HG02759 (cell line): ENCODE measurements at regions not wholly inside any gene's neighbourhood (a gene's known extent, or its start where the extent isn't known, plus 50 kb on each side); places are given as distances from the start of the nearest gene placed in this dataset.
"Not testable (repeated sequence)": the region's sequence is repeated elsewhere in the genome, so short reads cannot be mapped to it uniquely, and the experiment has no call there.

Source experiments
- ATAC-seq: cut with Tn5 transposase; IDR thresholded peaks from one replicate; pipeline ENCODE4 v1.9.1; 2021; ENCODE audit warnings: mild to moderate bottlenecking, moderate library complexity; ENCODE audit not compliant: unreplicated experiment

DNA sequence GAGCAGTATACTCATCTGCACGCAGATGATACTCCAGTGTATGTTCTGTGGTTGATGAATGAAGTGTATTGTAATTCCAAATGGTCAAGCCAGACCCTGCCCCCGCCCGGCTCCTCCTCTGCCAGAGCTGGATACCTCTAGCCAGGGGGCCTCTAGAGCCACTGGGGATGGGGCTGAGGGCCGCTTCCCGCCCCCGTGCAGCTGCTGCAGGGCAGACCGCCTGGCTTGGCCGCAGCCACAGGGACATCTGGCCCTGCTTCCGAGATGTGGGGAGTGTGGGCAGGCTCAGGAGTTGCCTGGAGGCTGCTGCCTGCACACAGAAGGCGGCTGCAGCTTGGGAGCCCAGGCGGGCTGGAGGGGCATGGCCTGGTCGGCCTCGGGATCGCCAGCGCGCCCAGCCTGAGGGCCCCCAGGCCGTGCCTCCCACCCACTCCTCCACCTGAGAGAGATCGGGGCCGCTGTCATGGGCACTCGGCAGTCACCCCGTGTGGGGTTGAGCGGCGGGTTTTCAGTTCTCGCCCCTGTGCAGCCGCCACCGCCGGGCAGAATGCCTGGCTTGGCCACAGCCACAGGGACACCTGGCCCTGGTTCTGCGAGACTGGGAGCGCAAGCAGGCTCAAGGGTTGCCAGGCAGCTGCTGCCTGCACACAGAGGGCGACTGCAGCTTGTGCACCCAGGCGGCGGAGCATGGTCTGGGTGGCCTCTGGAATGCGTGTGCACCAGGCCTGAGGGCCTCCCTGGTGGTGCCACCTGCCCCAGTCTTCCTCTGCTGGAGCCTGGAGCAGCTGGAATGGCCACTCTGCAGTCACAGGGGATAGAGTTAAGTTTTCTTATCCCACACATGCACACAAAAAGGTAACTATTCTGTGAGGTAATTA, 1643.7 kb downstream of the SPATA31A7 start:
- not testable (repeated sequence) for ATAC-seq

DNA sequence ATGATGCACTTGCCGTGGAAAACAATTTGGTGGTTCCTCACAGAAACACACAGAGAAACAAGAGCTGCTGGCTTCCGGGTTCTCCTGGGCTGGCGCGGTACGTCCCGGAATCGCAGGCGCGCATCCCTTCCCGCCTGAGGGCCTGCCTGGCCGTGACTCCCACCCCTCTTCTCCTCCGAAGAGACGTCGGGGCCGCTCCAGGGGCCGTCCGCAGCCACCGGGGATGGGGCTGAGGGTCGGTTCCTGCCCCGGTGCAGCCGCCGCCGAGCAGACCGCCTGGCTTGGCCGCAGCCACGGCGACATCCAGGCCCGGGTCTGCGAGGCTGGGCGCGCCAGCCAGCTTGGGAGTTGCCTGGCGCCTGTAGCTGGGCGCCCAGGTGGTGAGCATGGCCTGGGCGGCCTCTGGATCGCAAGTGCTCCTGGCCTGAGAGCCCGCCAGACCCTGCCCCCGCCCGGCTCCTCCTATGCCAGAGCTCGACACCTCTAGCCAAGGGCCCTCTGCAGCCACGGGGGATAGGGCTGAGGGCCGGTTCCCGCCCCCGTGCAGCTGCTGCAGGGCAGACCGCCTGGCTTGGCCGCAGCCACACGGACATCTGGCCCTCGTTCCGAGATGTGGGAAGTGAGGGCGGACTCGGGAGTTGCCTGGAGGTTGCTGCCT, 1647.5 kb downstream of the SPATA31A7 start:
- ATAC-seq: peak; percentile 17

GRCh38 chr9:62838024-62838718, 1648.3 kb downstream of the SPATA31A7 start:
- ATAC-seq: peak; percentile 100

GRCh38 chr9:62839168-62839567, 1649.3 kb downstream of the SPATA31A7 start:
- not testable (repeated sequence) for ATAC-seq

- not testable (repeated sequence) for ATAC-seq
Observed at GRCh38 chr9:62843145-62843544, 1653.3 kb downstream of the SPATA31A7 start.

DNA sequence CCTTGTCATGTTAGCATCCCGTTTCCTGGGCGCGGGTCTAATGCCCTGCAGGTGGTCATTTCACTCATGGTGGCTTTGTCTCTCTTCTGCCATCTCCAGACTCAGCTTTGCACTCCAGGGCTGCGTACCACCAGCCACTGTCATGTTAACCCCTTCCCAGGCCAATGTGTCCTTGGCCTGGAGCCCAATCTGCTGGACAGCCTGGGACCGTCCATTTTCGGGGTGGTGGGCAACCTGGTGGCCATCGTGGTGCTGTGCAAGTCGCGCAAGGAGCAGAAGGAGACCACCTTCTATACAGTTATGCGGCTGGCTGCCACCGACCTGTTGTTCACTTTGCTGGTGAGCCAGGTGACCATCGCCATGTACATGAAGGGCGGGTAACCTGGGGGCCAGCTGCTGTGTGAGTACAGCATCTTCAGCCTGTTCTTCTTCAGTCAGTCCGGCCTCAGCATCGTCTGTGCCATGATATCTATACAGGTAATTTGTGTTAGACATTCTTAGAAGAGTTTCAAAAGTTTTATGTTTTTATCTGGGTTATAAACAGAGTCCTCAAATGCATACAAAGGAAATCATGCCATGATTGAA, 1654.0 kb downstream of the SPATA31A7 start:
- not testable (repeated sequence) for ATAC-seq

- not testable (repeated sequence) for ATAC-seq
Observed at GRCh38 chr9:62844681-62845185, 1654.9 kb downstream of the SPATA31A7 start.

DNA sequence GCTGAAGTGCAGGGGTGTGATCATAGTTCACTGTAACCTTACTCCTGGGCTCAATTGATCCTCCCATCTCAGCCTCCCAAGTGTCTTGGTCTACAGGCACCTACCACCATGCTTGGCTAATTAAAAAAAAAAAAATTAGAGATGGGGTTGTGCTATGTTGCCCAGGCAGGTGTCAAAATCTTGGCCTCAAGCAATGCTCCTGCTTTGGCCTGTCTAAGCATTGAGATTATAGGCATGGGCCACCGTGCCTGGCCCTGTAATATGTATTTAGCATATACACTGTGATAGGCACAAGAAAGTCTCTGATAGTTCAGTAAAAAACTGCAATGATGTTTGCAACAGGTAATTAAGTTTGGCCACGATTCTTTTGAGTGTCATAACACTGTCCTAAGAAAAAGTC, 1658.4 kb downstream of the SPATA31A7 start:
- ATAC-seq: not testable (repeated sequence)

GRCh38 chr9:62849991-62850390, 1660.2 kb downstream of the SPATA31A7 start:
- not testable (repeated sequence) for ATAC-seq

- ATAC-seq: not testable (repeated sequence)
Observed at GRCh38 chr9:62857280-62857679, 1667.4 kb downstream of the SPATA31A7 start.

GRCh38 chr9:62858240-62858639, 1668.4 kb downstream of the SPATA31A7 start:
- ATAC-seq: not testable (repeated sequence)

DNA sequence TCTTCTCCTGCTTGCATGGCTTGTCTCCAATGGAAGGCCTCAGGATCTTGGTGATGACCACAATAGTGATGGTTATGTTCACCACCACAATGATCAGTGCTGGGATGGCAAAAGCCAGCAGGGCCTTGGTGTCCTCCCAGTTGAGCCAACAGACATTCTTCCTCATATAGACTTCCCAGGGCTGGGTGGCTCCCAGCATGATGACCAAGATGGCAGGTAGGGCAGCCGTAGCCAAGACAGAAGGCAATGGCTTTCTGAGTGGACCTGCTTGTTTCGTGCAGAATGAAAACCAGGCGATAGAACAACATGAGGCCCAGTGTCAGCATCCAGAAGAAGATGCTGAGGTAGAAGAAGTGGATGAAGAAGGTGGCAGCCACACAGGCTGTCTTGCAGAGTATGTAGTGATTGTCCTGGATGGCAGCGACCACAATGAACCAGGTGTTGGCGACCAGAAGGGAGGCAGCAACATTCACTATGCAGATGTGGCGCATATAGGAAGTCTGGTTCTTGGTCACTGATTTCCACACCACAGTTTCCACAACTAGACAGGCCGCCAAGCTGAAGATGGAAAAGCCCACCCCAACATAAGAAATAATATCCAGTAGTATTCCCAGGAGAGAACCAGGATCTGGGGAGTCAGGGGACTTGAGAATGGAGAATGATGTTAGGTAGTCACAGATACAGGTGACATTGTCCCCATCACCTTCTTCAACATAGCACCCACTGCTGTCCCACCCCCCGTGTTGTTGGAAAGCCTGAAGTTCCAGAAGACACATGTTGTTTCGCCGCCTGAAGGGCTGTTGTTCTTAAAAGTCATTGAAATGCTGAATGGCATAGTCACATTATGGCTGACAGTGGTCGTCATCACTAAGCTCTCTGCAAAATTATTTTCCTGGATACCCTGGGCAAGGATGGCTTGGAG, 1671.4 kb downstream of the SPATA31A7 start:
- ATAC-seq: not testable (repeated sequence)

DNA sequence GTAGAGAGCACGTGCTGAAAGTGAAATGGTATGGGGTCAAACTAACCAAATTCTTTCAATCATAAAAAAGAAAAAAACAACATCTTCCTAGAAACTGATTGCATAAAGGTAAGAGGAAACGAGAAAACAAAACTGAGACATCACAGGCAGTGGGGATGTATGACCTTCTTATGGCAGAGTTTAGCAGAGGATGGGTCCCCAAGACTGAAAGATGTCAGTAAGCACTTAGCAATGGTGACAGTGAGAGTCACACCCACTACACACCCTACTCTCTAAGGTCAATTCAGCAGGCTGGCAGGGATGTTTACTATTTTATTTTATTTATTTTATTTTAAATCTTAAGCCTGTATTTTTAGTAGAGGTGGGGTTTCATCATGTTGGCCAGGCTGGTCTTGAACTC, 1672.3 kb downstream of the SPATA31A7 start:
- ATAC-seq: not testable (repeated sequence)

GRCh38 chr9:62863319-62863718, 1673.5 kb downstream of the SPATA31A7 start:
- not testable (repeated sequence) for ATAC-seq

GRCh38 chr9:62863867-62864266, 1674.0 kb downstream of the SPATA31A7 start:
- ATAC-seq: not testable (repeated sequence)

GRCh38 chr9:62864481-62865469, 1674.9 kb downstream of the SPATA31A7 start:
- peak; percentile 50 for ATAC-seq

- not testable (repeated sequence) for ATAC-seq
Observed at GRCh38 chr9:62869061-62869460, 1679.2 kb downstream of the SPATA31A7 start.

GRCh38 chr9:62871765-62872164, 1681.9 kb downstream of the SPATA31A7 start:
- ATAC-seq: not testable (repeated sequence)
